Middle frontal gyrus (tissue), 1 donor: ENCODE measurements at regions not wholly inside any gene's neighbourhood (a gene's known extent, or its start where the extent isn't known, plus 50 kb on each side); places are given as distances from the start of the nearest gene placed in this dataset.

Experiments used
- DNase-seq: peaks from one replicate; pipeline ENCODE4 v3.0.0-alpha.2; 2015; ENCODE audit warnings: low spot score; ENCODE audit errors: extremely low spot score

GRCh38 chr6:26196846-26197635 is 109.8 kb downstream of the HFE start:
- DNase-seq = peak; percentile 40

GRCh38 chr6:26197636-26197932 is 110.4 kb downstream of the HFE start:
- no peak for DNase-seq

- DNase-seq = no peak
Measured at GRCh38 chr6:26197933-26198721, 110.9 kb downstream of the HFE start.

DNA sequence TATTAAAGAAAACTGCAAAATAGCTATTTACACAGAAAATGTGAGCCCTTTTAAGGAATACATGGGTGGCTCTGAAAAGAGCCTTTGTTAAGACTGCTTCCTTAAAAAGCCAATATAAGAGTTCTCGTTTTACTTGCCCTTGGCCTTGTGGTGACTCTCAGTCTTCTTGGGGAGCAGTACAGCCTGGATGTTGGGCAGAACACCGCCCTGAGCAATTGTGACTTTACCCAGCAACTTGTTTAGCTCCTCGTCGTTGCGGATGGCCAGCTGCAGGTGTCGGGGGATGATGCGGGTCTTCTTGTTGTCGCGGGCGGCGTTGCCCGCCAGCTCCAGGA is 111.5 kb downstream of the HFE start:
- no peak for DNase-seq

DNA sequence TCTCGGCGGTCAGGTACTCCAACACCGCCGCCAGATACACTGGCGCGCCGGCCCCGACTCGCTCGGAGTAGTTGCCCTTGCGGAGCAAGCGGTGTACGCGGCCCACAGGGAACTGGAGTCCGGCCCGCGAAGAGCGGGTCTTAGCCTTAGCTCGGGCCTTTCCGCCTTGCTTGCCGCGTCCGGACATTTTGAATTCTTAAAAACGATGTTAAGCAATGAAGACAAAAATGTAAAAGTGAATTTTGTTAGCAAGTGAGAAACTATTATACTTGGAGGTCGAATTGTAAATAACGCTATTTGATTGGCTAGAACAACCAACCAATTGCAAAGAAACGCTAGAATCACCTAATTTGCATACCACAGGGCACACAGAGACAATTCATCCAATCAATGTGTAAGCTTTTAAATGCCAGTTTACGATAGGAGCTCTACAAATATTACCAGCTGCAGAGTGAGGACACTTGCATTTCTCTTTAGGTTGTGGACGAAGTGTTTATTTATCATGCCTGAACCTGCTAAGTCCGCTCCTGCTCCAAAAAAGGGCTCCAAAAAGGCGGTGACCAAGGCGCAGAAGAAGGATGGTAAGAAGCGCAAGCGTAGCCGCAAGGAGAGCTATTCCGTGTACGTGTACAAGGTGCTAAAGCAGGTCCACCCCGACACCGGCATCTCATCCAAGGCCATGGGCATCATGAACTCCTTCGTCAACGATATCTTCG is 112.0 kb downstream of the HFE start:
- peak; percentile 82 for DNase-seq

- no peak for DNase-seq
Measured at GRCh38 chr6:26199773-26200764, 112.8 kb downstream of the HFE start.

GRCh38 chr6:26200918-26201721 is 113.9 kb downstream of the HFE start:
- no peak for DNase-seq

DNA sequence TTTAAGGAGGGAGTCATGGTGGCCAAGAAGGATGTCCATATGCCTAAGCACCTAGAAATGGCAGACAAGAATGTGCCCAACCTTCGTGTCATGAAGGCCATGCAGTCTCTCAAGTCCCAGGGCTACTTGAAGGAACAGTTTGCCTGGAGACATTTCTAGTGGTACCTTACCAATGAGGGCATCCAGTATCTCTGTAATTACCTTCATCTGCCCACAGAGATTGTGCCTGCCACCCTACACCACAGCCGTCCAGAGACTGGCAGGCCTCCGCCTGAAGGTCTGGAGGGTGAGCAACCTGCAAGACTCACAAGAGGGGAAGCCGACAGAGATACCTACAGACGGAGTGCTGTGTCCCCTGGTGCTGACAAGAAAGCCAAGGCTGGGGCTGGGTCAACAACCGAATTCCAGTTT is 115.0 kb downstream of the HFE start:
- no peak for DNase-seq

DNA sequence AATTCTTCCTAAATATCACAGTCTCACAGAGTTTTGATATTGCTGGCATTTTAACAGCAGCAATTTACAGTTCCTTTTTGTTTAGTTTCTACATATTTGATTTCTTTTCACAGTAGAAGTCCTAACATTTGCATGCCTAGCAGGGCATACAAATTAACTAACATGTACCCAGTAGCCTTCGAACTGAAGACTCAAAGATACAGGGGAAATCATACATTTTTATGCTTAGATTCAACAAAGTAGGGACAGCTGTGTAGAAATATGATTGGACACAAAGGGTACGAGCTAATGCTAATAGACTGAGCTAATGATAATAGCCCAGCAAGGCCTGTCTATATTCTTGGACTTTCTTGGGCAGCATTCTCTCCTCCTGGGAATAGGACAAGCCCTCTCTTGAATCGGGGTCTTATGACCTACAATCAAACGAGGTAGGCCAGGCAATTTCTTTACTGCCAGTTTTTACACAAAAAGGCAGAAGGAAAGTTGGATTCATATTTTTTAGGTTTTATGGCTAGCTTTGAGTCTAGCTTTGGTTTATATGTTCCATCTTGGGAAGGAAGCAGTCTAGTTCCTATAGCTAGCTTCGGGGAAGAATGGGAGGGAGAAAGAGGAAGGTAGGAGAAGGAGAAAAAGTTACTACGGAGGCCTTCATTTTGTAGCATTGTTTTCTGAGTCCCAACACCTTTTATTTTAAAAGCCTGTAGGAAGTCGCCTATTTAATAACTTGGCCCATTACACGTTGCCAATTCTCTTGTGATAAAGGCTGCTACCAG is 115.8 kb downstream of the HFE start:
- no peak for DNase-seq

- peak; percentile 96 for DNase-seq
Measured at GRCh38 chr6:26204332-26205160, 117.3 kb downstream of the HFE start.

DNA sequence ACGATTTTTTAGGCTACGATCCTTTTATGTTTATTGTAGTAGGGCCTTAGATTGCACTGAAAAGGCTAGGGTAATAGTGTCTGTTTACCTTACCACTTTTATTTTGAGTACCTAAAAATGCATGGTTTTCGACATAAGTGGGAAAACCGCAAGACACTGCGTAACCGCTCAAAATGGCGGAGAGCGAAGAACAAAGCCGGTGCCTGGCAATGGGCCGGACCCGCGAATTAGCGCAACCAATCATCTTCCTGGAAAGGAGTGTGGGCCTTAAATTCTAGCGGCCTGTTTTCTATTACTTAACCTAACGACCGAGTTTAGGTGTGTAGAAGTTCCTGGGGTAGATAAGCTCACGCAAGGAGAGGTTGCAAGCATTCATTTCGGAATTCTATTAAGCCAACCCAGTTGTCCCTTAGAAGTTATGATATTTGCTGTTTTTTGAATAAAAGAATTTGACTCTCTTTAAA is 118.0 kb downstream of the HFE start:
- peak; percentile 62 for DNase-seq

DNA sequence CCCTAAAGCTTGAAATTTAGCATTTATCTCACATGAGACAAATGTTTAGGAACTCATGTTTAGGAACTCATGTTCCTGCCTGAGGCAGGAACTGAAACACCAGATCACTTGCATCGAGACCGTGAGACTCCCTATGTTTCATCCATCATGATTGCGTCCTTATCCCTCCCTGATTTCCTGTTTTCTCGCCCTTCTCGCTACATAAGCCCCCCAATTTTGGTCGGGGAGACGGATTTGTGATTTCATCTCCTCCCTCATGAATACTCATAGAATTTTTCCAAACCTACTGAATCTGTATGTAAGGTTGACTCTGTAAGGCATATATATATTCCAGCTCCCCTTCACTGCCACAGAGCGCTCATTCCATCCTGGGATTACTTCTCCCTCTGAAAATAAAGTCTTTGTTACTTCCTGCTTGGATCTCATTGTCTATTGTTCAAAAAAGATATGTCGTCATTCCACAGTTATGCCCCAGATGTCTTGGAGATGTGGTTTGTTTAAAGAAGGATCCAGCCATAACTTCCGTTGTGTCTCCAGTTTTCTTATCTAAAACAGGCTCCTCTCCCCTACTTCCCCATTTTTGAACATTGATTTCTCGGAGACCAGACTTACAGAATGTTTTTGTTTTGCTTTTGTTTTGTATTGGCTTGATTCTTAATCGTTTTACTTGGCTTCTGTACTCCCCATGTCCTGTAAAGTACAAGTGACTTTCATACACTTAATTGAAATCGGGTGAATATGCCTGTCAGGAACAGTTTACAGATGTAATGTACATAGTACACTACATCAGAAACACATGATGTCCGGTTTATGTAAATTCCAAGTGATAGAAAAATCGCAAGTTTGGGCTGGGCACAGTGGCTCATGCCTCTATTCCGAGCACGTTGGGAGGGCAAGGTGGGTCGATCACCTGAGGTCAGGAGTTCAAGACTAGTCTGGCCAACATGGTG is 118.7 kb downstream of the HFE start:
- no peak for DNase-seq

DNA sequence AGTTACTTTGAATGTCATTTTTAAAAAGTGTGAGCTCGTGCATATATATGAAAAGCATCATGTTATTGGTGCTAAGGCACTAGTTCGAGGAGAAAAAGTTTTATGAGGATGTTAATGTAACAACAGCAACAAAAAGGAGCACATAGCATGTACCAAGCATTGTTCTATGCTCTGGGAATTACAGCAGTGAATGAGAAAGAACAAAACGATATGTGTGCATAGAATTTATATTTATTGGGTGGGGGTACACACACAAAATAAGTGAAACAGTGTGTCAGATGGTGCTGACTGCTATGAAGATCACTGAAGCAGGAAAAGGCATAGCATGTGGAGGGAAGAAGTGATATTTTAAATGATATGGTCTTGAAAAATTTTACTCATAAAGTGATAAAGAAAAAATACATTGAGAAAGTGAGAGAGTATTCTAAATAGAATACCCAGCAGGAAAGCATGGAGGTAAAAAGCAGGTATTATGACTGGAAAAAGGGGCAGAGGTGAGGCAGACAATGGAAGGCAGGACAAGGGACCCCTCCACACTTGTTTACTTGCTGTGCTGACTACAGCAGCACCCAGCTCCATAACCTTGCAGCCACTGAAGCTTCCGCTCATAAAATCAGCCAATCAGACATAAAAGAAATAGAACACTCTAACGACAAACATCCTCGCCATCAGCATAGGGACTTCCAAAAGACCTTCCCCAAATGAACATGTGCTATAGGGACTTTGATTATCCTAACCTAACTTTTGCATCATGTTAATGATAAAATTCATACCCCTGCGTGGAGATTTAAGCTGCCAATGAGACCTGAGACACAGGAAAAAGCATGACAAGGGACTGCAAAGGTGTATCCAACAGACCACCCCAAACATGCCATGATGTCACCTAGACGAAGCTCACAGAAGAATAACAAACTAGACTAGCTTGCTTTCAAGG is 119.9 kb downstream of the HFE start:
- DNase-seq = no peak

- no peak for DNase-seq
Measured at GRCh38 chr6:26211963-26212362, 124.7 kb downstream of the HFE start.

DNA sequence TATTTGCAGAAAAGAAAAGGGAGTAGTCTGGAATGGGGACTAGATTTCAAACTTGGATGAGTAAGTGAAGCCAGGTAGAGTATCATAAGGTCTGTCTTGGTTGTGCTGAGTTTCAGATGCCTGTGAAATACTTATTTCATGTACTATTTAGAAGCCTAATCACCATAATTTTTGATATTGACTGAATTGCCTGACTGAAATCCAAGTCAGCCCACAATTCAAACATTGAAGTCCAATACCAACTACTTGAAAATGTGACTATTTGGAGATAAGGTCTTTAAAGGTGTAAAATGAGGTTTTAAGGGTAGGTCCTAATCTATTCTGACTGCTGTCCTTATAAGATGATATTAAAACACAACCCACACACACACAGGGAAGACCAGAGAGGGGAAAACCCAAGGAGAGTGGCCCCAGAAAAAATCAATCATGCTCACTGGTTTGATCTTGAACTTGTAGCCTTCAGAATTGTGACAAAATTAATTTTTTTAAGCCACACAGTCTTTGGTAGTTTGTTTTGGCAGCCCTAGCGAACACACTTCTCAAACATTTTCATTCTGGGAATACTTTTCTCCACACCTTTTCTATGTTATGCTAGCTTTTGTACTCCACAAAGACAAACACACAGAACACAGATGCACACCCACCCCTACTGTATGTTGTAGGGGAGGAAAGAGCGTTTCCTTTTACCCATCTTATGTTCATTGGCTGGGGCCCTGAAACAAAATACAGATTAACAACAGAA is 126.3 kb downstream of the HFE start:
- DNase-seq = no peak
